Chondrocyte (in vitro differentiated cells): ENCODE measurements at regions not wholly inside any gene's neighbourhood (a gene's known extent, or its start where the extent isn't known, plus 50 kb on each side); places are given as distances from the start of the nearest gene placed in this dataset.
A peak's percentile ranks its signal among the peaks of the same experiment; 100 is the strongest.
"Not testable (repeated sequence)": the region's sequence is repeated elsewhere in the genome, so short reads cannot be mapped to it uniquely, and the experiment has no call there.

Experiments used
- DNase-seq: peaks from one replicate; pipeline ENCODE4 v3.0.0; 2021; ENCODE audit warnings: mixed read lengths, low spot score
- H3K27ac Mint-ChIP-seq: one replicate; pipeline ENCODE4 v1.8.0; 2021; ENCODE audit warnings: mild to moderate bottlenecking, moderate library complexity, mixed read lengths; ENCODE audit not compliant: unreplicated experiment
- H3K27me3 Mint-ChIP-seq: 2 replicates; pipeline ENCODE4 v1.8.0; 2021; ENCODE audit warnings: low read depth, mixed read lengths
- H3K36me3 Mint-ChIP-seq: 2 replicates; pipeline ENCODE4 v1.8.0; 2021; ENCODE audit warnings: low read depth, mixed read lengths
- H3K4me1 Mint-ChIP-seq: 2 replicates; pipeline ENCODE4 v1.8.0; 2021; ENCODE audit warnings: low read depth, mild to moderate bottlenecking, mixed read lengths
- H3K4me3 Mint-ChIP-seq: one replicate; pipeline ENCODE4 v1.8.0; 2021; ENCODE audit warnings: mild to moderate bottlenecking, moderate library complexity, mixed read lengths; ENCODE audit not compliant: unreplicated experiment
- H3K9me3 Mint-ChIP-seq: 2 replicates; pipeline ENCODE4 v1.8.0; 2021; ENCODE audit warnings: low read depth, mixed read lengths
- TF ChIP-seq, protein P1 (sequence below): fragments of 200-600 bp; sonication (generic); IDR thresholded peaks from 2 replicates; pipeline ENCODE4 v1.5.0; 2021; ENCODE audit warnings: antibody characterized with exemption, mild to moderate bottlenecking, moderate library complexity

- peaks cover 7% of the 10 kb centered on the region for H3K9me3 Mint-ChIP-seq
- H3K27me3 Mint-ChIP-seq, result peaks cover 30% of the 10 kb centered on the region
- TF ChIP-seq, protein P1, sequence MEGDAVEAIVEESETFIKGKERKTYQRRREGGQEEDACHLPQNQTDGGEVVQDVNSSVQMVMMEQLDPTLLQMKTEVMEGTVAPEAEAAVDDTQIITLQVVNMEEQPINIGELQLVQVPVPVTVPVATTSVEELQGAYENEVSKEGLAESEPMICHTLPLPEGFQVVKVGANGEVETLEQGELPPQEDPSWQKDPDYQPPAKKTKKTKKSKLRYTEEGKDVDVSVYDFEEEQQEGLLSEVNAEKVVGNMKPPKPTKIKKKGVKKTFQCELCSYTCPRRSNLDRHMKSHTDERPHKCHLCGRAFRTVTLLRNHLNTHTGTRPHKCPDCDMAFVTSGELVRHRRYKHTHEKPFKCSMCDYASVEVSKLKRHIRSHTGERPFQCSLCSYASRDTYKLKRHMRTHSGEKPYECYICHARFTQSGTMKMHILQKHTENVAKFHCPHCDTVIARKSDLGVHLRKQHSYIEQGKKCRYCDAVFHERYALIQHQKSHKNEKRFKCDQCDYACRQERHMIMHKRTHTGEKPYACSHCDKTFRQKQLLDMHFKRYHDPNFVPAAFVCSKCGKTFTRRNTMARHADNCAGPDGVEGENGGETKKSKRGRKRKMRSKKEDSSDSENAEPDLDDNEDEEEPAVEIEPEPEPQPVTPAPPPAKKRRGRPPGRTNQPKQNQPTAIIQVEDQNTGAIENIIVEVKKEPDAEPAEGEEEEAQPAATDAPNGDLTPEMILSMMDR, result no peak
- H3K4me1 Mint-ChIP-seq, result peaks cover 4% of the 10 kb centered on the region
- peaks cover 1% of the 10 kb centered on the region for H3K36me3 Mint-ChIP-seq
- H3K27ac Mint-ChIP-seq, result no peak overlapping the region
- DNase-seq, result no peak
- H3K4me3 Mint-ChIP-seq, result peak overlapping the region; percentile 13
Measured at GRCh38 chr10:128187788-128188185, 61.6 kb upstream of the MKI67 start.

GRCh38 chr10:128189176-128189575 is 63.0 kb upstream of the MKI67 start:
- H3K27me3 Mint-ChIP-seq, result peaks cover 30% of the 10 kb centered on the region
- no peak for DNase-seq
- H3K9me3 Mint-ChIP-seq, result no peaks in the 10 kb centered on the region
- H3K27ac Mint-ChIP-seq, result no peak overlapping the region
- H3K4me3 Mint-ChIP-seq, result no peak overlapping the region
- H3K36me3 Mint-ChIP-seq, result no peaks in the 10 kb centered on the region
- TF ChIP-seq, protein P1, result no peak
- peaks cover 4% of the 10 kb centered on the region for H3K4me1 Mint-ChIP-seq

GRCh38 chr10:128191847-128192246 is 65.6 kb upstream of the MKI67 start:
- DNase-seq, result no peak
- H3K27me3 Mint-ChIP-seq, result peaks cover 22% of the 10 kb centered on the region
- no peaks in the 10 kb centered on the region for H3K36me3 Mint-ChIP-seq
- H3K4me3 Mint-ChIP-seq, result no peak overlapping the region
- no peak overlapping the region for H3K27ac Mint-ChIP-seq
- no peaks in the 10 kb centered on the region for H3K9me3 Mint-ChIP-seq
- TF ChIP-seq, protein P1, result no peak
- H3K4me1 Mint-ChIP-seq, result peaks cover 4% of the 10 kb centered on the region

DNA sequence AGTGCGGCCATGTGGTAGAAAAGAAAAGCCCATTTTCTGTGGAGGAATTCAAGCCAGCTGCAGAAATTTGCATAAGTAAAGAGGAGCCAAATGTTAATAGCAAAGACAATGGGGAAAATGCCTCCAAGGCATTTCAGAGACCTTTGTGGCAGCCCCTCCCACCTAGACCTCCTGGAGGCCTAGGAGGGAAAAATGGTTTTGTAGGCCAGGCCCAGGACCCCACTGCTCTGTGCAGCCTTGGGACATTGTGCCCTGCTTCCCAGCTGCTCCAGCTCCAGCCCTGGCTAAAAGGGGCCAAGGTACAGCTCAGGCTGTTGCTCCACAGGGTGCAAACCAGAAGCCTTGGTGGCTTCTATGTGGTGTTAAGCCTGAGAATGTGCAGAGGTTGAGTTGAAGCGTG is 75.6 kb upstream of the MKI67 start:
- not testable (repeated sequence) for H3K4me3 Mint-ChIP-seq, H3K27ac Mint-ChIP-seq, DNase-seq, H3K36me3 Mint-ChIP-seq, H3K4me1 Mint-ChIP-seq, H3K27me3 Mint-ChIP-seq, H3K9me3 Mint-ChIP-seq

DNA sequence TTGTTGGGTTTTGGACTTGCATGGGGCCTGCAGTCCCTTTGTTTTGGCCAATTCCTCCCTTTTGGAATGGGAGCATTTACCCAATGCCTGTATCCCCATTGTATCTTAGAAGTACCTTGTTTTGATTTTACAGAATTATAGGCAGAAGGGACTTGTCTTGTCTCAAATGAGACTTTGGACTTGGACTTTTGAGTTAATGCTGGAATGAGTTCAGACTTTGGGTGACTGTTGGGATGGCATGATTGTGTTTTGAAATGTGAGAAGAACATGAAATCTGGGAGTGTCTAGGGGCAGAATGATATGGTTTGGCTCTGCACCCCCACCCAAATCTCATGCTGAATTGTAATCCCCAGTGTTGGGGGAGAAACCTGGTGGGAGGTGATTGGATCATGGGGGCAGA is 76.8 kb upstream of the MKI67 start:
- Mint-ChIP-seq H3K27ac (no peak overlapping the region), H3K4me1 (no peaks in the 10 kb centered on the region), H3K27me3 (peaks cover 9% of the 10 kb centered on the region), H3K4me3 (no peak overlapping the region), H3K9me3 (peaks cover 5% of the 10 kb centered on the region), H3K36me3 (no peaks in the 10 kb centered on the region)
- TF ChIP-seq, protein P1, result no peak
- DNase-seq, result no peak

GRCh38 chr10:128205591-128205990 is 79.4 kb upstream of the MKI67 start:
- not testable (repeated sequence) for DNase-seq, H3K4me1 Mint-ChIP-seq, H3K9me3 Mint-ChIP-seq, H3K4me3 Mint-ChIP-seq, H3K36me3 Mint-ChIP-seq, H3K27me3 Mint-ChIP-seq, H3K27ac Mint-ChIP-seq
